Left ventricle myocardium superior (tissue), 1 donor: ENCODE measurements at regions not wholly inside any gene's neighbourhood (a gene's known extent, or its start where the extent isn't known, plus 50 kb on each side); places are given as distances from the start of the nearest gene placed in this dataset.

Source experiments
- ATAC-seq: fragments of 200-7000 bp; cut with Tn5 transposase; one replicate; pipeline ENCODE4 v1.9.1; 2020; ENCODE audit warnings: mild to moderate bottlenecking, moderate library complexity
- DNase-seq: peaks from one replicate; pipeline ENCODE4 v3.0.0-alpha.2; 2020
- intact Hi-C: fragments of 100-400 bp; cut with micrococcal nuclease; formaldehyde crosslinking; loops from one replicate; pipeline ENCODE4 v1.11.0; 2022
- donor health status: DM: no; HTN: yes; CAD: no; lungs with severe emphysema.

- ATAC-seq, result no peak
Measured at GRCh38 chr18:67864677-67865340, 348.3 kb upstream of the DSEL start.

GRCh38 chr18:67862069-67862468 lies 345.5 kb upstream of the DSEL start:
- ATAC-seq, result no peak
- intact Hi-C loops, result loop anchor here (10.0 kb wide), 1 partner anchor 883 kb away; no protein-coding TSS in a partner anchor
- no peak for DNase-seq

More at GRCh38 chr18:67864677-67865340, 348.3 kb upstream of the DSEL start:
- DNase-seq, result no peak
- intact Hi-C loops, result loop anchor here (10.0 kb wide), 1 partner anchor 880 kb away; no protein-coding TSS in a partner anchor

GRCh38 chr18:67854340-67854739 lies 337.8 kb upstream of the DSEL start:
- intact Hi-C loops, result no loop called here
- no peak for ATAC-seq
- no peak for DNase-seq

GRCh38 chr18:67846422-67847098 lies 330.0 kb upstream of the DSEL start:
- ATAC-seq, result no peak
- DNase-seq, result no peak
- intact Hi-C loops, result no loop called here

GRCh38 chr18:67845035-67845434 lies 328.5 kb upstream of the DSEL start:
- ATAC-seq (no peak), DNase-seq (no peak)
- intact Hi-C loops, result no loop called here

GRCh38 chr18:67840379-67840778 lies 323.9 kb upstream of the DSEL start:
- ATAC-seq (no peak), DNase-seq (no peak)
- intact Hi-C loops, result no loop called here

GRCh38 chr18:67818432-67818831 lies 301.9 kb upstream of the DSEL start:
- ATAC-seq (no peak), DNase-seq (no peak)
- intact Hi-C loops, result no loop called here

GRCh38 chr18:67815280-67815679 lies 298.8 kb upstream of the DSEL start:
- ATAC-seq, result no peak
- no peak for DNase-seq
- intact Hi-C loops, result no loop called here

GRCh38 chr18:67813380-67814028 lies 297.0 kb upstream of the DSEL start:
- DNase-seq (no peak), ATAC-seq (no peak)
- intact Hi-C loops, result no loop called here

- DNase-seq (no peak), ATAC-seq (no peak)
- intact Hi-C loops, result no loop called here
Measured at GRCh38 chr18:67805261-67805660, 288.7 kb upstream of the DSEL start.

- no peak for DNase-seq
- no peak for ATAC-seq
- intact Hi-C loops, result no loop called here
Measured at GRCh38 chr18:67794521-67794920, 278.0 kb upstream of the DSEL start.

GRCh38 chr18:67790527-67790926 lies 274.0 kb upstream of the DSEL start:
- ATAC-seq, result no peak
- intact Hi-C loops, result no loop called here
- DNase-seq, result no peak

GRCh38 chr18:67789165-67789545 lies 272.6 kb upstream of the DSEL start:
- intact Hi-C loops, result no loop called here
- ATAC-seq, result no peak
- DNase-seq, result no peak

- DNase-seq (no peak), ATAC-seq (no peak)
- intact Hi-C loops, result no loop called here
Measured at GRCh38 chr18:67788310-67789164, 272.0 kb upstream of the DSEL start.

GRCh38 chr18:67783196-67783946 lies 266.9 kb upstream of the DSEL start:
- DNase-seq (no peak), ATAC-seq (no peak)
- intact Hi-C loops, result no loop called here

GRCh38 chr18:67778016-67778415 lies 261.5 kb upstream of the DSEL start:
- intact Hi-C loops, result no loop called here
- ATAC-seq, result no peak

GRCh38 chr18:67776929-67777328 lies 260.4 kb upstream of the DSEL start:
- ATAC-seq (no peak), DNase-seq (no peak)
- intact Hi-C loops, result no loop called here

More at GRCh38 chr18:67778016-67778415, 261.5 kb upstream of the DSEL start:
- DNase-seq, result no peak

GRCh38 chr18:67771271-67771670 lies 254.8 kb upstream of the DSEL start:
- intact Hi-C loops, result no loop called here

GRCh38 chr18:67770520-67770919 lies 254.0 kb upstream of the DSEL start:
- DNase-seq (no peak), ATAC-seq (no peak)
- intact Hi-C loops, result no loop called here

More at GRCh38 chr18:67771271-67771670, 254.8 kb upstream of the DSEL start:
- ATAC-seq (no peak), DNase-seq (no peak)
